ENCODE measurements at regions not wholly inside any gene's neighbourhood (a gene's known extent, or its start where the extent isn't known, plus 50 kb on each side); places are given as distances from the start of the nearest gene placed in this dataset.

DNA sequence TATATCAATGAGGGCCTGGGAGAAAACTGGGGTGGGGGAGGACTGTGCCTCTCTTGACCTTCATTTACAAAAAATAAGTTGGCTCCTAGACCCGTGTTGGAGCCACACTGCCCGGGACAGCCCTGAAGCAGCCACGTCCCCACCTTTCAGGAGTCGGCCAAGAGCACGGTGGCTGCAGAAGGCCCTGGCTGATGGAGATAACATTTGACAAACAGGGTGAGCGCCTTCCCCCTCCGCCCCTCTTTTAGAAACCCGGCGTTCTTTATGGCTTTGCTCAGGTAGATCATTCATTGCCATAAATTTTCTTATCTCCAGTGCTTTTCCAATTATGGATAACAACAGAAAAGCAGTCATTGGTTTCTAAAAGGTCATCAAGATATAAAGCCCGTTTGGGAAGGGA is 398.1 kb upstream of the TNRC6C start:
- FAIRE-seq (no peak), DNase-seq (ENCODE audit: low read depth in 1 of 2, low spot score in 2 of 2) (no peak)
- no peaks in the 10 kb centered on the region for H4K20me1 ChIP-seq (replicated peaks in 1 of 2; ENCODE audit: control insufficient read depth in 1 of 2, insufficient read depth in 2 of 2, low read length in 2 of 2)
- H3K4ac ChIP-seq (replicated peaks; ENCODE audit: insufficient read length, low read depth, low read length): no peak overlapping the region
- no peak overlapping the region for H4K91ac ChIP-seq (replicated peaks; ENCODE audit: insufficient read length, low read length)
- CTCF ChIA-PET (ENCODE audit: partially characterized antibody): interaction anchor here (0.5 to 0.9 kb wide), 2 partner anchors 33 to 81 kb away, joined by 3 read pairs; no protein-coding TSS in a partner anchor
- H2BK5ac ChIP-seq (ENCODE audit: low read depth, low read length): no peak overlapping the region
- H3K27ac ChIP-seq (ENCODE audit: low read depth, low read length): no peak overlapping the region
- TF ChIP-seq, protein P1, sequence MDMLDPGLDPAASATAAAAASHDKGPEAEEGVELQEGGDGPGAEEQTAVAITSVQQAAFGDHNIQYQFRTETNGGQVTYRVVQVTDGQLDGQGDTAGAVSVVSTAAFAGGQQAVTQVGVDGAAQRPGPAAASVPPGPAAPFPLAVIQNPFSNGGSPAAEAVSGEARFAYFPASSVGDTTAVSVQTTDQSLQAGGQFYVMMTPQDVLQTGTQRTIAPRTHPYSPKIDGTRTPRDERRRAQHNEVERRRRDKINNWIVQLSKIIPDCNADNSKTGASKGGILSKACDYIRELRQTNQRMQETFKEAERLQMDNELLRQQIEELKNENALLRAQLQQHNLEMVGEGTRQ (IDR thresholded peaks at IDR 0.05; ENCODE audit: low read length): no peak
- TF ChIP-seq JUND (IDR thresholded peaks at IDR 0.05; ENCODE audit: low read length): no peak
- TF ChIP-seq ASH2L (IDR thresholded peaks at IDR 0.05; ENCODE audit: low read length): no peak
- TF ChIP-seq RNF2 (IDR thresholded peaks at IDR 0.05; ENCODE audit: borderline replicate concordance, low read depth, low read length, missing control alignments, poor library complexity, severe bottlenecking): no peak
- no peak for TF ChIP-seq CBX8 (IDR thresholded peaks at IDR 0.05; ENCODE audit: borderline replicate concordance, low read depth, low read length)
- no peak for TF ChIP-seq CHD1 (IDR thresholded peaks at IDR 0.05; ENCODE audit: low read depth, low read length)
- TF ChIP-seq SP4 (IDR thresholded peaks at IDR 0.05; ENCODE audit: low read length): no peak
- no peak for TF ChIP-seq GABPA (IDR thresholded peaks at IDR 0.05; ENCODE audit: borderline replicate concordance, insufficient read depth, low read length)
- no peak for TF ChIP-seq JUN (IDR thresholded peaks at IDR 0.05; ENCODE audit: low read depth, low read length)
- TF ChIP-seq RAD21 (IDR thresholded peaks at IDR 0.05 in 1 of 2, conservative IDR thresholded peaks at IDR 0.05 in 1 of 2; ENCODE audit: low read depth in 2 of 2, low read length in 2 of 2): no peak
- no peak for TF ChIP-seq SP1 (IDR thresholded peaks at IDR 0.05; ENCODE audit: low read depth, low read length)
- TF ChIP-seq TEAD4 (IDR thresholded peaks at IDR 0.05; ENCODE audit: low read depth, low read length): no peak
- TF ChIP-seq, protein P2, sequence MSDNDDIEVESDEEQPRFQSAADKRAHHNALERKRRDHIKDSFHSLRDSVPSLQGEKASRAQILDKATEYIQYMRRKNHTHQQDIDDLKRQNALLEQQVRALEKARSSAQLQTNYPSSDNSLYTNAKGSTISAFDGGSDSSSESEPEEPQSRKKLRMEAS (IDR thresholded peaks at IDR 0.05): no peak
- no peaks in the 10 kb centered on the region for H3K79me1 ChIP-seq (ENCODE audit: low read depth, low read length)
- H4K5ac ChIP-seq (ENCODE audit: insufficient read length, low read depth, low read length): no peak overlapping the region
- H3K23ac ChIP-seq (ENCODE audit: insufficient read length): no peak overlapping the region
- H3K4me1 ChIP-seq (replicated peaks in 1 of 4; ENCODE audit: control insufficient read depth in 3 of 4, insufficient read depth in 4 of 4, low read length in 3 of 4): 0 out of 7 replicates have a peak, but pooled peaks cover 0 to 5% (median 0%) of the 10 kb centered on the region in 4 experiments
- no peak overlapping the region for H3K4me3 ChIP-seq (ENCODE audit: extremely low read depth in 1 of 4, insufficient read depth in 2 of 4, low read depth in 3 of 4, low read length in 4 of 4)
- no peak overlapping the region for H2BK12ac ChIP-seq (ENCODE audit: low read depth, low read length)
- no peak overlapping the region for H3K4me2 ChIP-seq (ENCODE audit: insufficient read depth in 1 of 2, low read depth in 2 of 2, low read length in 2 of 2)
- H2BK120ac ChIP-seq (replicated peaks; ENCODE audit: low read depth, low read length): no peak overlapping the region
- no peak overlapping the region for H3K18ac ChIP-seq (ENCODE audit: extremely low read depth, low read length)
- H2AK5ac ChIP-seq (ENCODE audit: low read depth, low read length): no peak overlapping the region
- WGBS, 2 experiments (ENCODE audit: extremely low coverage in 1 of 2, insufficient coverage in 1 of 2, insufficient read length in 1 of 2, insufficient replicate concordance in 2 of 2, low coverage in 1 of 2, low lambda C conversion rate in 2 of 2, missing lambda C conversion rate in 1 of 2): 97% methylated on average over 10 of the region's 10 CpGs; no CpG with 5 or more reads in 1 of the 2 experiments
- H2BK15ac ChIP-seq (ENCODE audit: low read length): no peak overlapping the region
- no peaks in the 10 kb centered on the region; the same call in 1 of the 2 replicates for H3K23me2 ChIP-seq (ENCODE audit: low read depth, low read length)
- H3K79me2 ChIP-seq (ENCODE audit: control insufficient read depth in 1 of 2, insufficient read depth in 2 of 2, low read length in 2 of 2): no peaks in the 10 kb centered on the region
- POLR2A ChIA-PET (ENCODE audit: partially characterized antibody): no interaction called here
- no peaks in the 10 kb centered on the region for H3K9me3 ChIP-seq (ENCODE audit: insufficient read depth in 2 of 2, low read depth in 1 of 2, low read length in 1 of 2)
- no peak overlapping the region for H3K9ac ChIP-seq (replicated peaks in 1 of 4; ENCODE audit: extremely low read depth in 1 of 4, low read depth in 3 of 4, low read length in 3 of 4)
- no peak overlapping the region for H2AFZ ChIP-seq (ENCODE audit: low read length)
- H4K8ac ChIP-seq (ENCODE audit: extremely low read depth, insufficient read depth, low read length): no peak overlapping the region
- H3K36me3 ChIP-seq (ENCODE audit: control insufficient read depth in 2 of 4, insufficient read depth in 4 of 4, low read length in 3 of 4): no peaks in the 10 kb centered on the region
- no peak overlapping the region for H3K56ac ChIP-seq (replicated peaks; ENCODE audit: insufficient read length, low read depth, low read length)
- H3K27me3 ChIP-seq (replicated peaks in 1 of 4; ENCODE audit: control insufficient read depth in 3 of 4, extremely low read depth in 1 of 4, insufficient read depth in 3 of 4, low read length in 3 of 4): peaks cover 0 to 4% (median 0%) of the 10 kb centered on the region in 4 experiments; a peak in 1 of 7 replicates
- no peak overlapping the region for H2BK20ac ChIP-seq (ENCODE audit: low read length)
- H3K14ac ChIP-seq (ENCODE audit: insufficient read length): no peak overlapping the region
